CD14-positive monocyte (primary cell): ENCODE measurements at regions not wholly inside any gene's neighbourhood (a gene's known extent, or its start where the extent isn't known, plus 50 kb on each side); places are given as distances from the start of the nearest gene placed in this dataset.

Experiments used
- DNase-seq, 3 donors: peaks; one replicate each; pipeline ENCODE4 v3.0.0-alpha.2; 2011 to 2022
- H2AFZ ChIP-seq: 2 replicates; pipeline ENCODE4 v1.6.0; 2012; ENCODE audit warnings: mild to moderate bottlenecking, low read depth, low read length, inconsistent platforms; ENCODE audit not compliant: insufficient read depth, poor library complexity, severe bottlenecking
- H3K27ac ChIP-seq, 2 donors: 1 replicate in 1 of 2; 2 replicates in 1 of 2; pipeline ENCODE4 v1.5.1; 2012 to 2013; ENCODE audit warnings: low read length in 2 of 2, control low read depth in 1 of 2, inconsistent platforms in 1 of 2, low read depth in 1 of 2, mild to moderate bottlenecking in 1 of 2
- H3K27me3 ChIP-seq, 2 donors: one replicate each; pipeline versions ENCODE4 v1.6.0 to v1.6.1; 2011 to 2013; ENCODE audit warnings: low read length in 2 of 2; ENCODE audit not compliant: control insufficient read depth in 2 of 2, insufficient read depth in 2 of 2
- H3K36me3 ChIP-seq, 2 donors: replicated peaks in 1 of 2; 1 replicate in 1 of 2; 2 replicates in 1 of 2; pipeline versions ENCODE4 v1.5.1 to v1.6.1; 2012 to 2013; ENCODE audit warnings: low read length in 2 of 2, control low read depth in 1 of 2, inconsistent platforms in 1 of 2, mild to moderate bottlenecking in 1 of 2; ENCODE audit not compliant: insufficient read depth in 2 of 2, control insufficient read depth in 1 of 2
- H3K4me1 ChIP-seq, 2 donors: 1 replicate in 1 of 2; 2 replicates in 1 of 2; pipeline versions ENCODE4 v1.5.1 to v1.6.1; 2012 to 2013; ENCODE audit warnings: low read length in 2 of 2, control low read depth in 1 of 2, inconsistent platforms in 1 of 2, mild to moderate bottlenecking in 1 of 2, moderate library complexity in 1 of 2; ENCODE audit not compliant: insufficient read depth in 2 of 2, control insufficient read depth in 1 of 2
- H3K4me2 ChIP-seq: replicated peaks from 2 replicates; pipeline ENCODE3; 2012; ENCODE audit warnings: low read length, moderate library complexity, mild to moderate bottlenecking; ENCODE audit not compliant: poor library complexity, severe bottlenecking; ENCODE audit errors: extremely low read depth
- H3K4me3 ChIP-seq, 3 experiments: fragments of 200-600 bp in 1 of 3; sonication (generic) in 1 of 3; replicated peaks in 1 of 3; 1 replicate in 2 of 3; 2 replicates in 1 of 3; pipeline ENCODE4 v1.5.1; 2011 to 2013; ENCODE audit warnings: low read length in 3 of 3, mild to moderate bottlenecking in 3 of 3, control low read depth in 2 of 3, low read depth in 2 of 3, inconsistent platforms in 1 of 3, moderate library complexity in 1 of 3
- H3K79me2 ChIP-seq: 2 replicates; pipeline ENCODE4 v1.6.0; 2012; ENCODE audit warnings: mild to moderate bottlenecking, control low read depth, inconsistent platforms, low read length, moderate library complexity; ENCODE audit not compliant: insufficient read depth
- H3K9ac ChIP-seq: 2 replicates; pipeline ENCODE4 v1.6.0; 2017; ENCODE audit warnings: low read length, mild to moderate bottlenecking; ENCODE audit not compliant: insufficient read depth, poor library complexity, severe bottlenecking
- H3K9me3 ChIP-seq, 2 donors: replicated peaks in 1 of 2; 1 replicate in 1 of 2; 2 replicates in 1 of 2; pipeline versions ENCODE4 v1.5.1 to v1.6.1; 2012 to 2013; ENCODE audit warnings: low read length in 2 of 2, control low read depth in 1 of 2; ENCODE audit not compliant: control insufficient read depth in 1 of 2, insufficient read depth in 1 of 2
- H4K20me1 ChIP-seq: 2 replicates; pipeline ENCODE4 v1.6.0; 2012; ENCODE audit warnings: mild to moderate bottlenecking, low read length, control low read depth, moderate library complexity; ENCODE audit not compliant: insufficient read depth
- H3K27ac Mint-ChIP-seq, 7 donors: one replicate each; pipeline ENCODE4 v1.8.0; 2020; ENCODE audit warnings: mild to moderate bottlenecking in 7 of 7, mixed read lengths in 7 of 7, moderate library complexity in 6 of 7, inconsistent platforms in 2 of 7
- H3K27me3 Mint-ChIP-seq, 3 donors: one replicate each; pipeline ENCODE4 v1.8.0; 2021 to 2022; ENCODE audit warnings: low read depth in 3 of 3, mild to moderate bottlenecking in 3 of 3, mixed read lengths in 3 of 3, moderate library complexity in 3 of 3, inconsistent platforms in 1 of 3
- H3K36me3 Mint-ChIP-seq, 2 donors: one replicate each; pipeline ENCODE4 v1.8.0; 2020; ENCODE audit warnings: mixed read lengths in 2 of 2, inconsistent platforms in 1 of 2, mild to moderate bottlenecking in 1 of 2
- H3K4me1 Mint-ChIP-seq: one replicate; pipeline ENCODE4 v1.8.0; 2020; ENCODE audit warnings: mild to moderate bottlenecking, mixed read lengths
- H3K4me3 Mint-ChIP-seq, 2 donors: one replicate each; pipeline ENCODE4 v1.8.0; 2020; ENCODE audit warnings: mild to moderate bottlenecking in 2 of 2, mixed read lengths in 2 of 2, moderate library complexity in 1 of 2
- H3K9me3 Mint-ChIP-seq, 7 donors: one replicate each; pipeline ENCODE4 v1.8.0; 2020 to 2022; ENCODE audit warnings: mixed read lengths in 7 of 7, mild to moderate bottlenecking in 6 of 7, moderate library complexity in 6 of 7, inconsistent platforms in 2 of 7
- CTCF ChIP-seq: fragments of 200-600 bp; IDR thresholded peaks from one replicate; pipeline ENCODE4 v1.8.0; 2022; ENCODE audit warnings: antibody characterized with exemption, mild to moderate bottlenecking
- WGBS: methylation state at CpG from one replicate; pipeline ENCODE4 v1.1.5; 2013; ENCODE audit warnings: missing lambda C conversion rate; ENCODE audit not compliant: insufficient coverage; 5-methylcytosine and 5-hydroxymethylcytosine counted together
- intact Hi-C, 2 donors: fragments of 100-400 bp; cut with micrococcal nuclease; formaldehyde crosslinking; loops; one replicate each; pipeline versions ENCODE4 v1.15.0 to v1.15.1; 2023

GRCh38 chr10:2460812-2461211 is 606.5 kb upstream of the PFKP start:
- Histone ChIP-seq H4K20me1 (no peaks in the 10 kb centered on the region), H3K4me2 (no peak overlapping the region), H3K36me3 (no peaks in the 10 kb centered on the region), H3K4me1 (no peaks in the 10 kb centered on the region), H2AFZ (no peak overlapping the region), H3K27me3 (no peaks in the 10 kb centered on the region), H3K79me2 (no peaks in the 10 kb centered on the region), H3K9me3 (peaks cover 0 to 5% of the 10 kb centered on the region in 2 donors), H3K27ac (no peak overlapping the region), H3K9ac (no peak overlapping the region), H3K4me3 (no peak overlapping the region)
- no CpG with 5 or more reads among the region's 1 CpG for WGBS
- H3K9me3 Mint-ChIP-seq: peaks cover 0 to 10% (median 4%) of the 10 kb centered on the region in 7 donors
- no peak overlapping the region for H3K27ac Mint-ChIP-seq
- H3K4me3 Mint-ChIP-seq: no peak overlapping the region
- DNase-seq: no peak
- intact Hi-C loops: no loop called here
- H3K27me3 Mint-ChIP-seq: no peaks in the 10 kb centered on the region
- H3K4me1 Mint-ChIP-seq: no peaks in the 10 kb centered on the region
- no peak for TF ChIP-seq CTCF
- H3K36me3 Mint-ChIP-seq: no peaks in the 10 kb centered on the region

DNA sequence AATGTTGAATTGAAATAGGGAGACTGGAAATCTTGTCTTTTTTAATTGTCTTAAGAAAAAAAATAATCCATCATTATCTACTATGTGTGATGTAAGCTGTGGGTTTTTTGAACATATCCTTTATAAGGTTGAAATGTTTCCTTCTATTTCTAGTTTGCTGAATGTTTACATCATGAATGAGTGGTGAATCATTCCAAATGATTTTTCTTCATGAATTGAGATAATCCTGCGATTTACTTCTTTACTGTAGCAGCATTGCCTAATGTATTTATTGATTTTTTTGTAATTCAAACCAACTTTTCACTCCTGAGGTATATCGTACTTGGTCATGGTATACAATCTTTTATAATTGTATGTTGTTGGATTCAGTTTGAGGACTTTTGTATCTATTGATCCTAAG is 607.6 kb upstream of the PFKP start:
- H3K27ac Mint-ChIP-seq: no peak overlapping the region
- H3K4me1 Mint-ChIP-seq: no peaks in the 10 kb centered on the region
- Histone ChIP-seq H3K79me2 (no peaks in the 10 kb centered on the region), H3K9me3 (peaks cover 0 to 5% of the 10 kb centered on the region in 2 donors), H3K4me1 (no peaks in the 10 kb centered on the region), H3K4me2 (no peak overlapping the region), H3K36me3 (no peaks in the 10 kb centered on the region), H4K20me1 (no peaks in the 10 kb centered on the region), H2AFZ (no peak overlapping the region), H3K27me3 (no peaks in the 10 kb centered on the region), H3K9ac (no peak overlapping the region), H3K27ac (no peak overlapping the region), H3K4me3 (no peak overlapping the region)
- DNase-seq: no peak
- peaks cover 0 to 10% (median 4%) of the 10 kb centered on the region in 7 donors for H3K9me3 Mint-ChIP-seq
- TF ChIP-seq CTCF: no peak
- no peak overlapping the region for H3K4me3 Mint-ChIP-seq
- H3K36me3 Mint-ChIP-seq: no peaks in the 10 kb centered on the region
- no CpG with 5 or more reads among the region's 2 CpGs for WGBS
- intact Hi-C loops: no loop called here
- no peaks in the 10 kb centered on the region for H3K27me3 Mint-ChIP-seq
